ENCODE measurements at regions not wholly inside any gene's neighbourhood (a gene's known extent, or its start where the extent isn't known, plus 50 kb on each side); places are given as distances from the start of the nearest gene placed in this dataset.

GRCh38 chrX:149272690-149273463, 232.2 kb downstream of the IDS start:
- no peak overlapping the region for H3K27ac ChIP-seq (ENCODE audit: low read depth, low read length)
- no peak for DNase-seq (ENCODE audit: low read depth, low spot score)
- H3K4me3 ChIP-seq (ENCODE audit: low read depth, low read length), result no peak overlapping the region
- no peaks in the 10 kb centered on the region for H3K27me3 ChIP-seq (ENCODE audit: control insufficient read depth, insufficient read depth, low read length)
- no peak for TF ChIP-seq CTCF (IDR thresholded peaks at IDR 0.05; ENCODE audit: low read depth, low read length)
- ChIA-PET POLR2A (no interaction called here), CTCF (no interaction called here)
- H3K9me3 ChIP-seq (ENCODE audit: control insufficient read depth, insufficient read depth, low read length), result no peaks in the 10 kb centered on the region

GRCh38 chrX:149267878-149268813, 237.0 kb downstream of the IDS start:
- Histone ChIP-seq H3K27me3 (ENCODE audit: control insufficient read depth, insufficient read depth, low read length) (no peaks in the 10 kb centered on the region), H3K9me3 (ENCODE audit: control insufficient read depth, insufficient read depth, low read length) (no peaks in the 10 kb centered on the region), H3K27ac (ENCODE audit: low read depth, low read length) (no peak overlapping the region), H3K4me3 (ENCODE audit: low read depth, low read length) (no peak overlapping the region)
- DNase-seq (ENCODE audit: low read depth, low spot score), result no peak
- no peak for TF ChIP-seq CTCF (IDR thresholded peaks at IDR 0.05; ENCODE audit: low read depth, low read length)
- CTCF ChIA-PET, result no interaction called here
- POLR2A ChIA-PET, result no interaction called here

- H3K27ac ChIP-seq (ENCODE audit: low read depth, low read length), result no peak overlapping the region
- no peaks in the 10 kb centered on the region for H3K27me3 ChIP-seq (ENCODE audit: control insufficient read depth, insufficient read depth, low read length)
- DNase-seq (ENCODE audit: low read depth, low spot score), result no peak
- ChIA-PET POLR2A (no interaction called here), CTCF (no interaction called here)
- H3K9me3 ChIP-seq (ENCODE audit: control insufficient read depth, insufficient read depth, low read length), result no peaks in the 10 kb centered on the region
- no peak overlapping the region for H3K4me3 ChIP-seq (ENCODE audit: low read depth, low read length)
- no peak for TF ChIP-seq CTCF (IDR thresholded peaks at IDR 0.05; ENCODE audit: low read depth, low read length)
Measured at GRCh38 chrX:149262086-149262485, 243.0 kb downstream of the IDS start.

GRCh38 chrX:149259241-149259640, 245.9 kb downstream of the IDS start:
- no peaks in the 10 kb centered on the region for H3K27me3 ChIP-seq (ENCODE audit: control insufficient read depth, insufficient read depth, low read length)
- no peak for TF ChIP-seq CTCF (IDR thresholded peaks at IDR 0.05; ENCODE audit: low read depth, low read length)
- H3K9me3 ChIP-seq (ENCODE audit: control insufficient read depth, insufficient read depth, low read length), result no peaks in the 10 kb centered on the region
- ChIA-PET CTCF (no interaction called here), POLR2A (no interaction called here)
- no peak overlapping the region for H3K27ac ChIP-seq (ENCODE audit: low read depth, low read length)
- DNase-seq (ENCODE audit: low read depth, low spot score), result no peak
- H3K4me3 ChIP-seq (ENCODE audit: low read depth, low read length), result no peak overlapping the region

GRCh38 chrX:149255860-149256259, 249.2 kb downstream of the IDS start:
- DNase-seq (ENCODE audit: low read depth, low spot score), result no peak
- H3K9me3 ChIP-seq (ENCODE audit: control insufficient read depth, insufficient read depth, low read length), result no peaks in the 10 kb centered on the region
- TF ChIP-seq CTCF (IDR thresholded peaks at IDR 0.05; ENCODE audit: low read depth, low read length), result no peak
- POLR2A ChIA-PET, result no interaction called here
- no peak overlapping the region for H3K4me3 ChIP-seq (ENCODE audit: low read depth, low read length)
- CTCF ChIA-PET, result no interaction called here
- no peaks in the 10 kb centered on the region for H3K27me3 ChIP-seq (ENCODE audit: control insufficient read depth, insufficient read depth, low read length)
- H3K27ac ChIP-seq (ENCODE audit: low read depth, low read length), result no peak overlapping the region

Data from AG04450 (cell line).